ENCODE measurements at regions not wholly inside any gene's neighbourhood (a gene's known extent, or its start where the extent isn't known, plus 50 kb on each side); places are given as distances from the start of the nearest gene placed in this dataset.

DNA sequence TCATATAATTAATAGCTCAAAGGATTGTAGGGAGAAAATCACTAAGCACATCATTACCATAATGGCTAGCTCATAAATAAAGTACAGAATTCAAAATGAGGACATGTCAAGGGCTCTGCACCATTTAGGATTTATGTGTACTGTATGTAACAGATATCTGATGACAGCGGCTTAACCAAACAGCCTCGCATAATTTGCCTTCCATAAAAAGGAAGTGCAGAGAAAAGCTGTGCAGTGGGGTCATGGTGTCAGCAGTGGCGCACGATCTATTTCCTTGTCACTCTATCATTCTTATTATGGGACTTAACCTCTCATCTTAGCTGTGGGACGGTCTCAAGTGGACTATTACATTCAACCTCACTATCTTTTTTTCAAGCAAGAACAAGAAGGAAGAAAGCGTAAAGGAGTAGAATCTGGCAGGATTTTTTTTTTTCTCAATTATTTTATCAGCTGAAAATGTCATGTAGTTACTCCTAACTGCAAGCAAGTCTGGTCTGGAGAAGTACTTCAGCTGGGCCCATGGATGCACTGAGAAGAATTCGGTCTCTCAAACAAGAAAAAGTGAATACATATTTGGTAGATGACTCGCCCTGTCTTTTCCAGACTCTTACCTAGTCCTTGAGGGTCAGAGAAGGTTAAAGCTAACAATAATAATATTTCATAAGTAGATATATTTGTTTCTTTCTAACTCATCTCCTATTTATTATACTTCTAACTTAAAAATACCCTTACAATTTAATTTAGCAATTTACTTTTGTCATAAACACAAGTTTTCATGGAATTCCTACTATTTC is 94.6 kb downstream of the COX18 start:
- WGBS (ENCODE audit: insufficient coverage, low lambda C conversion rate) = 86% methylated on average over 1 of the region's 8 CpGs
- no peak for DNase-seq
- H3K27me3 ChIP-seq (ENCODE audit: control insufficient read depth, insufficient read depth, low read length) = no peaks in the 10 kb centered on the region

DNA sequence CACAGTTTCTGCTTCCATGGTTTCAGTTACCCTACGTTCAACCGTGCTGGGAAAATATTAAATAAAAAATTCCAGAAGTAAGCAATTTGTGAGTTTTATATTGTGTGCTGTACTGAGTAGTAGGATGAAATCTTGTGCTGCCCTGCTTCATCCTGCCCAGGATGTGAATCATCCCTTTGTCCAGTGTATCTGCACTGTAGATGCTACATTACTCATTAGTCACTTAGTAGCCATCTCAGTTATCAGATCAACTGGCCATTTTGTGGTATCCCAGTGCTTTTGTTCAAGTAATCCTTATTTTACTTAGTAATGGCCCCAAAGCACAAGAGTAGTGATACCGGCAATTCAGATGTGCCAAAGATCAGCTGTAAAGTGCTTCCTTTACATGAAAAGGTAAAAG is 97.9 kb downstream of the COX18 start:
- DNase-seq = no peak
- H3K9me3 ChIP-seq (ENCODE audit: control insufficient read depth, low read depth, low read length) = no peaks in the 10 kb centered on the region
- WGBS (ENCODE audit: insufficient coverage, low lambda C conversion rate) = no CpG with 5 or more reads among the region's 3 CpGs
- no peaks in the 10 kb centered on the region for H3K4me1 ChIP-seq (ENCODE audit: control insufficient read depth, insufficient read depth, low read length)
- no peak overlapping the region for H3K27ac ChIP-seq (ENCODE audit: low read length)
- no peaks in the 10 kb centered on the region for H3K36me3 ChIP-seq (ENCODE audit: control insufficient read depth, insufficient read depth, low read length)
- H3K27me3 ChIP-seq (ENCODE audit: control insufficient read depth, insufficient read depth, low read length) = no peaks in the 10 kb centered on the region
- no peak overlapping the region for H3K4me3 ChIP-seq (ENCODE audit: low read length)

More for the DNA sequence above, 94.6 kb downstream of the COX18 start:
- Histone ChIP-seq H3K36me3 (ENCODE audit: control insufficient read depth, insufficient read depth, low read length) (no peaks in the 10 kb centered on the region), H3K4me3 (ENCODE audit: low read length) (no peak overlapping the region), H3K27ac (ENCODE audit: low read length) (no peak overlapping the region), H3K9me3 (ENCODE audit: control insufficient read depth, low read depth, low read length) (no peaks in the 10 kb centered on the region), H3K4me1 (ENCODE audit: control insufficient read depth, insufficient read depth, low read length) (no peaks in the 10 kb centered on the region)

DNA sequence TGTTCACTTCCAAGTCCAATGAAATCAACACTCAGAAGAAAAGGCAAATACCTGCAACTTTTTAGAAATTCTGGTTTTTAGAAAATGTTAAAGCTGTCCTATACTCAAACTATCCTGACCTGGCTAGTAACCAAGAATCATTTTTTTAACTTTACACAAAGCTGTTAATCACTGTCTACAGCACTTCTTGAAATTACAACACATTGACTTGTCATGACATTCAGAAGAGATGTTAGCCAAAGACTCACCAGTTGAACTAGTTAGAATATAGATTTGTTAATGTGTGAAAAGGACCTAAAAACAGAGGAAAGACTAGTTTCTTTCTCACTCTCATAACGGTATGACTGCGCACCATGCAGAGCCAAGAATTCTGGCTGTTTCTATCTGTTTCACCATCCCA is 98.8 kb downstream of the COX18 start:
- Histone ChIP-seq H3K36me3 (ENCODE audit: control insufficient read depth, insufficient read depth, low read length) (no peaks in the 10 kb centered on the region), H3K27ac (ENCODE audit: low read length) (no peak overlapping the region), H3K9me3 (ENCODE audit: control insufficient read depth, low read depth, low read length) (no peaks in the 10 kb centered on the region), H3K27me3 (ENCODE audit: control insufficient read depth, insufficient read depth, low read length) (no peaks in the 10 kb centered on the region), H3K4me1 (ENCODE audit: control insufficient read depth, insufficient read depth, low read length) (no peaks in the 10 kb centered on the region), H3K4me3 (ENCODE audit: low read length) (no peak overlapping the region)
- WGBS (ENCODE audit: insufficient coverage, low lambda C conversion rate) = no CpG with 5 or more reads among the region's 2 CpGs
- DNase-seq = no peak

DNA sequence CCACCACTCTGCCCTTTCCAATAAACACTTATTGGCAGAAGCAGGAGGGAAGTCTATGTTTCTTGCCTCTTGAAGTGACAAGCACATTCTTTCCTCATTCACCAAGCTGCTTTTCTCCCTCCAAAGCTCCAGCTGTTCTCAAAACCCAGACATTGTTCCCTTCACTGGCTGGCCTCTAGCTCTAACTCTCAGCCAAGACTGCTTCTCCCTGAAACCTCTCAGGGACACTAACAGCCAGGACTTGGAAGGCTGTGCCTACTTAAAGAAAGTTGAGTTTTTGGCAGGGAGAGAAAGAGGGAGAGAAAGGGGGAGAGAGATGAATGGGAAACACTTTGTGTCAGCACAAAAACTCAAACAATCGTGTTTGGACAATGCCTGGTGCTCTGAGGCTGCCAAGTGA is 99.5 kb downstream of the COX18 start:
- no CpG with 5 or more reads among the region's 1 CpG for WGBS (ENCODE audit: insufficient coverage, low lambda C conversion rate)
- H3K4me3 ChIP-seq (ENCODE audit: low read length) = no peak overlapping the region
- no peaks in the 10 kb centered on the region for H3K36me3 ChIP-seq (ENCODE audit: control insufficient read depth, insufficient read depth, low read length)
- H3K27ac ChIP-seq (ENCODE audit: low read length) = no peak overlapping the region
- DNase-seq = peak in 1 of 2 donors; percentile 4
- H3K4me1 ChIP-seq (ENCODE audit: control insufficient read depth, insufficient read depth, low read length) = no peaks in the 10 kb centered on the region
- H3K9me3 ChIP-seq (ENCODE audit: control insufficient read depth, low read depth, low read length) = no peaks in the 10 kb centered on the region
- H3K27me3 ChIP-seq (ENCODE audit: control insufficient read depth, insufficient read depth, low read length) = no peaks in the 10 kb centered on the region

DNA sequence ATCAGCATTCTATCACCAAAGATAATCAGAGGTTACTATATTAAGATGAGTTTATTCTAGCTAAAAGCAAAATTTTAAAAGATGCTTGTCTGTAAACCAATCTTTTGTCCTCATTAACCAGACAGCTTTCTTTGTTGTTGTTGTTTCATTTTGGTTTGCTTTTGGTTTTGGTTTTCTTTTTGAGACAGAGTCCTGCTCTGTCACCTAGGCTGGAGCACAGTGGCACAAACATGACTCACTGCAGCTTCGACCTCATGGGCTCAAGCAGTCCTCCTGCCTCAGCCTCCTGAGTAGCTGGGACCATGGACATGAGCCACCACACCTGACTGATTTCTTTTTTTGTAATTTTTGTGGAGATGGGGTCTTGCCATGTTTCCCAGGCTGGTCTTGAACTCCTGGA is 102.9 kb downstream of the COX18 start:
- WGBS (ENCODE audit: insufficient coverage, low lambda C conversion rate) = no CpG with 5 or more reads among the region's 1 CpG
- Histone ChIP-seq H3K27ac (ENCODE audit: low read length) (no peak overlapping the region), H3K4me1 (ENCODE audit: control insufficient read depth, insufficient read depth, low read length) (no peaks in the 10 kb centered on the region), H3K9me3 (ENCODE audit: control insufficient read depth, low read depth, low read length) (no peaks in the 10 kb centered on the region), H3K27me3 (ENCODE audit: control insufficient read depth, insufficient read depth, low read length) (no peaks in the 10 kb centered on the region), H3K4me3 (ENCODE audit: low read length) (no peak overlapping the region), H3K36me3 (ENCODE audit: control insufficient read depth, insufficient read depth, low read length) (no peaks in the 10 kb centered on the region)
- no peak for DNase-seq

DNA sequence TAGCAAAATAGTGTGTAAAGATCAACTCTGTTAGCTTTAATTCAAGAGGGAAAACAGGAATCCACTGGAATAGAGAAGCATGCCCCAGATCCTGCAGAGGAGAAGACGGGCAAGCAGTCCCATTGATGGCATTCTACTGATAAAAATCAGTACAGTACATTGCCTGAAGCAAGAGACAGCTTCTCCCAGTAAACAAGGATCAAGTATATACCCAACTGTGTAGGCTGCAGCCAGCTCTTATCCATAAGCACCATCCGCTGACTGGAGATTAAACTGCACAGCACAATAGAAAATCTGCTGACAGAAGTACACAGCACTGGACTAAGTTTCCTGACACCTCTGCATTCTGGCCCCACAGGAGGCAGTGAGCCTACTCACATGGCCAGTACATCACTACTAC is 110.1 kb downstream of the COX18 start:
- Histone ChIP-seq H3K27me3 (ENCODE audit: control insufficient read depth, insufficient read depth, low read length) (no peaks in the 10 kb centered on the region), H3K9me3 (ENCODE audit: control insufficient read depth, low read depth, low read length) (peaks cover 2% of the 10 kb centered on the region), H3K4me1 (ENCODE audit: control insufficient read depth, insufficient read depth, low read length) (no peaks in the 10 kb centered on the region), H3K4me3 (ENCODE audit: low read length) (no peak overlapping the region), H3K36me3 (ENCODE audit: control insufficient read depth, insufficient read depth, low read length) (no peaks in the 10 kb centered on the region), H3K27ac (ENCODE audit: low read length) (no peak overlapping the region)
- DNase-seq = no peak
- no CpG with 5 or more reads among the region's 2 CpGs for WGBS (ENCODE audit: insufficient coverage, low lambda C conversion rate)

DNA sequence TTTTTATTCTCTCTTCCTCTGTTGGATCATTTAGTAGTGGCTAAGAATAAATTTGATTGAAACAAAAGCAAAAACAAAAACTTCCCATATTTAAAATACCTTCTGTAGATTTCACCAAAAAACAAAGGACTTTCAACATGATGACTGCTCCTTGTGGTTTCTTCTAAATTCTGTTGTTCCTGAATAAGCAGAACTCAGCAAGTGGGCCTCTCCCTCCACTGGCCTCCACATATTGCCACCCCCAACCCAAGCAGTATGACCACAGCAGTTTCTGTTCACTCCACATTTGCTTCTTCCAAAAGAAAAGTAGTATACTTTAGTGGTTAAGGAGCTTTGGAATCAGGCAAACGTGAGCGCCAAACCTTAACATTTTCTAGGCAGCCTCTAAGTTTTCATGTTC is 114.7 kb downstream of the COX18 start:
- DNase-seq = no peak
- WGBS (ENCODE audit: insufficient coverage, low lambda C conversion rate) = no CpG with 5 or more reads among the region's 2 CpGs
- no peaks in the 10 kb centered on the region for H3K27me3 ChIP-seq (ENCODE audit: control insufficient read depth, insufficient read depth, low read length)

DNA sequence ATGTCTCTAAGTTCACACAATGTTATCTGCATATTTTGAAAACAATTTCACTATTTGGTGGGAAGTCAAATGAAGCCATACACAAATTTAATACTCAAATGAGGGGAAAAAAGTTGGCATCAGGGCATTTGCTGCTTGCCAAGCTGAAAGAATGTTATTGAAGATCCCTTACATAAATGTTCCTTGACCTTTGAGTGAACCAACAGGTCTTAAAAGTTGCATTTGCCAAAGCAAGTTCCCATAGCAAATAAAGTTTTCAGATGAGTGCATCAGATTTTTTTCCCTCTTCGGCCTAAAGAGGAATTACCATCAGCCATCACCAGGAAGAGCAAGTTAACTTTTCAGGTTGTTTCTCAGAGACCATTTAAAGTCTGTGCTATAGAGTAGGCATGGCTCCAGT is 115.9 kb downstream of the COX18 start:
- no CpG with 5 or more reads among the region's 1 CpG for WGBS (ENCODE audit: insufficient coverage, low lambda C conversion rate)
- no peaks in the 10 kb centered on the region for H3K36me3 ChIP-seq (ENCODE audit: control insufficient read depth, insufficient read depth, low read length)
- H3K9me3 ChIP-seq (ENCODE audit: control insufficient read depth, low read depth, low read length) = no peaks in the 10 kb centered on the region
- no peak for DNase-seq
- no peak overlapping the region for H3K27ac ChIP-seq (ENCODE audit: low read length)
- H3K4me1 ChIP-seq (ENCODE audit: control insufficient read depth, insufficient read depth, low read length) = no peaks in the 10 kb centered on the region
- no peak overlapping the region for H3K4me3 ChIP-seq (ENCODE audit: low read length)
- H3K27me3 ChIP-seq (ENCODE audit: control insufficient read depth, insufficient read depth, low read length) = no peaks in the 10 kb centered on the region

More for the DNA sequence above, 114.7 kb downstream of the COX18 start:
- Histone ChIP-seq H3K27ac (ENCODE audit: low read length) (no peak overlapping the region), H3K9me3 (ENCODE audit: control insufficient read depth, low read depth, low read length) (no peaks in the 10 kb centered on the region), H3K4me3 (ENCODE audit: low read length) (no peak overlapping the region), H3K4me1 (ENCODE audit: control insufficient read depth, insufficient read depth, low read length) (no peaks in the 10 kb centered on the region), H3K36me3 (ENCODE audit: control insufficient read depth, insufficient read depth, low read length) (no peaks in the 10 kb centered on the region)

DNA sequence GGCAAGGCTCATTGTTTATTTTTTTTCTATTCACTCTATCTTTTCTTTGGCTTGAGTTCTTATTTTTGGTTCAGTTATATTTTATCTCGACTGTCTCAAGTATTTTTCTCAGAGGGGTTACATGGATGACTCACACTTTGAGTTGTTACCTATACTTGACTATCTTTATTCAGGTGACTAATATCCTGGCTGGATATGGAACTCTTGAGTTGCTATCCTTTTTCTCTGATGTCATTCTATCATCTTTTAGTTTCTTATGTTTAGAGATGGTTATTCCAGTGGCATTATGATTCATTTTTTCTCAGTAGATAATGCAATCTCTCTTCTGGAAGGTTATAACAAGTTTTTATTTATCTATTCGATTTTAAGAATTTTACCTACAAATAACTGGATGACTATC is 117.9 kb downstream of the COX18 start:
- no peak overlapping the region for H3K27ac ChIP-seq (ENCODE audit: low read length)
- H3K4me1 ChIP-seq (ENCODE audit: control insufficient read depth, insufficient read depth, low read length) = no peaks in the 10 kb centered on the region
- no peaks in the 10 kb centered on the region for H3K9me3 ChIP-seq (ENCODE audit: control insufficient read depth, low read depth, low read length)
- no peak overlapping the region for H3K4me3 ChIP-seq (ENCODE audit: low read length)
- H3K27me3 ChIP-seq (ENCODE audit: control insufficient read depth, insufficient read depth, low read length) = no peaks in the 10 kb centered on the region
- DNase-seq = no peak
- WGBS (ENCODE audit: insufficient coverage, low lambda C conversion rate) = 93% methylated on average over 2 of the region's 2 CpGs
- H3K36me3 ChIP-seq (ENCODE audit: control insufficient read depth, insufficient read depth, low read length) = no peaks in the 10 kb centered on the region

DNA sequence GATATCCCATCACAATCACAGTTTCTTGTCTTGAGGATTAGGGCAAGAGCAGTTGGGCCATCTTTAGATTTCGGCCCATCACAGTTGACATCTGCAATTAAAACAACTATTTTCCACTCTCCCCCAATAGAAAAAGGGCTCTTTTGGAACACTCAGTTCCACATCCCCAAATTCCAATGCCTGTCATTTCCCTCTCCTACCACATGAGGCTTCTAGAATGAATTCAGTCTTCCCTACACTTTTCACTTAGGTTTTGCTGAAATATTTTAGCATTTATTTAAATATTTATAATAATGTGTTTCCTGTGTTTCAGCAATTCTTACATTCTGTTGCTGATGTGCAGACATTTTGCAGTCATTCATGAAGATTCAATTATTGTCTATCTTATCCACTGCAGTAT is 118.4 kb downstream of the COX18 start:
- no peak for DNase-seq
- Histone ChIP-seq H3K4me1 (ENCODE audit: control insufficient read depth, insufficient read depth, low read length) (no peaks in the 10 kb centered on the region), H3K9me3 (ENCODE audit: control insufficient read depth, low read depth, low read length) (no peaks in the 10 kb centered on the region), H3K27ac (ENCODE audit: low read length) (no peak overlapping the region), H3K4me3 (ENCODE audit: low read length) (no peak overlapping the region), H3K36me3 (ENCODE audit: control insufficient read depth, insufficient read depth, low read length) (no peaks in the 10 kb centered on the region), H3K27me3 (ENCODE audit: control insufficient read depth, insufficient read depth, low read length) (no peaks in the 10 kb centered on the region)
- 80% methylated on average over 1 of the region's 1 CpG for WGBS (ENCODE audit: insufficient coverage, low lambda C conversion rate)

DNA sequence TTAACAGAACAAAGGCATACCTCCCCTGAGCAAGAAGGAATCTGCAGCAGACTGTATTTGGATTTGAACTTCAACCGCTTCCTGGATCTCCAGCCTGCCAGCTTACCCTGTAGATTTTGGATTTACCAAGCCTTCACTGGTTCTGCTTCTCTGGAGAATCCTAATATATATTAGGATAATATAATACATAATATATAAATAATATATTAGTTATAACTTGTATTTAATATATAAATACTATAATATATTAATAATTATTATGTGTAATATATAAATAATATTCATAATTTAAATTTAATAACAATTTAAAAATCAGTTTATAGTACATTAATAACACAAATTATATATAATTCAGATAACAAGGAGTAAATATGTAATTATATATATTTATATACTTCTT is 121.4 kb downstream of the COX18 start:
- Histone ChIP-seq H3K4me1 (ENCODE audit: control insufficient read depth, insufficient read depth, low read length) (no peaks in the 10 kb centered on the region), H3K27me3 (ENCODE audit: control insufficient read depth, insufficient read depth, low read length) (no peaks in the 10 kb centered on the region), H3K9me3 (ENCODE audit: control insufficient read depth, low read depth, low read length) (no peaks in the 10 kb centered on the region), H3K4me3 (ENCODE audit: low read length) (no peak overlapping the region), H3K36me3 (ENCODE audit: control insufficient read depth, insufficient read depth, low read length) (no peaks in the 10 kb centered on the region), H3K27ac (ENCODE audit: low read length) (no peak overlapping the region)
- no peak for DNase-seq
- WGBS (ENCODE audit: insufficient coverage, low lambda C conversion rate) = no CpG with 5 or more reads among the region's 1 CpG

Data from large intestine (tissue), 3 donors.